HG03575 (cell line): ENCODE measurements at regions not wholly inside any gene's neighbourhood (a gene's known extent, or its start where the extent isn't known, plus 50 kb on each side); places are given as distances from the start of the nearest gene placed in this dataset.

ENCODE experiments used
- ATAC-seq: cut with Tn5 transposase; IDR thresholded peaks from one replicate; pipeline ENCODE4 v1.9.1; 2021; ENCODE audit not compliant: unreplicated experiment, insufficient number of reproducible peaks, low FRiP score; ENCODE audit errors: extremely low read depth

- ATAC-seq: no peak
These were observed 140.2 kb downstream of the MIS18A start for GRCh38 chr21:32138658-32139057.

- ATAC-seq: no peak
These were observed 140.9 kb downstream of the MIS18A start for GRCh38 chr21:32137931-32138330.

GRCh38 chr21:32137266-32137665 is 141.6 kb downstream of the MIS18A start:
- ATAC-seq: no peak

- ATAC-seq: no peak
These were observed 142.3 kb downstream of the MIS18A start for GRCh38 chr21:32136546-32136945.

- ATAC-seq: peak; percentile 42
These were observed 143.2 kb downstream of the MIS18A start for GRCh38 chr21:32135401-32136363.

GRCh38 chr21:32134441-32135130 is 144.3 kb downstream of the MIS18A start:
- no peak for ATAC-seq

- ATAC-seq: no peak
These were observed 146.0 kb downstream of the MIS18A start for GRCh38 chr21:32132881-32133280.

- ATAC-seq: no peak
These were observed 146.4 kb downstream of the MIS18A start for GRCh38 chr21:32132409-32132808.

GRCh38 chr21:32131960-32132359 is 146.9 kb downstream of the MIS18A start:
- ATAC-seq: no peak

- no peak for ATAC-seq
These were observed 147.7 kb downstream of the MIS18A start for GRCh38 chr21:32131164-32131563.

- ATAC-seq: no peak
These were observed 148.6 kb downstream of the MIS18A start for GRCh38 chr21:32130031-32130891.

GRCh38 chr21:32127081-32127480 is 151.8 kb downstream of the MIS18A start:
- ATAC-seq: no peak

GRCh38 chr21:32122082-32122481 is 156.8 kb downstream of the MIS18A start:
- no peak for ATAC-seq

- no peak for ATAC-seq
These were observed 158.6 kb downstream of the MIS18A start for GRCh38 chr21:32120230-32120629.

GRCh38 chr21:32119811-32120210 is 159.0 kb downstream of the MIS18A start:
- no peak for ATAC-seq

- ATAC-seq: no peak
These were observed 159.5 kb downstream of the MIS18A start for GRCh38 chr21:32119389-32119788.

- no peak for ATAC-seq
These were observed 164.3 kb downstream of the MIS18A start for GRCh38 chr21:32114419-32115035.

- no peak for ATAC-seq
These were observed 165.4 kb downstream of the MIS18A start for GRCh38 chr21:32113486-32113885.

GRCh38 chr21:32112195-32112594 is 166.7 kb downstream of the MIS18A start:
- no peak for ATAC-seq
